Heart left ventricle (tissue), 13 donors: ENCODE measurements at regions not wholly inside any gene's neighbourhood (a gene's known extent, or its start where the extent isn't known, plus 50 kb on each side); places are given as distances from the start of the nearest gene placed in this dataset.

Experiments used
- CTCF ChIP-seq, 12 donors: fragments of 200-600 bp; sonication (generic) in 4 of 12; IDR thresholded peaks; one replicate each; pipeline versions ENCODE4 v1.5.0 to v1.8.0; 2018 to 2022; ENCODE audit warnings: antibody characterized with exemption in 12 of 12, mild to moderate bottlenecking in 5 of 12
- POLR2A ChIP-seq, 2 donors: fragments of 450-650 bp; IDR thresholded peaks; one replicate each; pipeline ENCODE4 v1.6.1; 2017; ENCODE audit warnings: antibody characterized with exemption in 2 of 2, mild to moderate bottlenecking in 2 of 2, moderate library complexity in 2 of 2
- donor health status: ischemic (EF 13 %, LVEDD 7.1; RV severe dilation, severe dysfunction).
- donor health status: DM: no; HTN: yes; CAD: no.
- donor health status: DM: no; HTN: no; CAD: no.
- donor health status: ischemic (EF 25% LVEDD 6.9; RV normal size, moderate dysfunction).
- donor health status: ischemic (EF 25% LVEDD 5.7; RV mildly dilated, moderate dysfunction).
- donor health status: ischemic (EF 35%, LVEDD 5.7; RV mildly dilated, moderate dysfunction).
- donor health status: nonischemic (EF 11% LVEDD 7.7; RV severe dilation, severe dysfunction).
- donor health status: DM: yes; HTN: yes; CAD: no.
- donor health status: PGD.
- donor health status: ischemic (EF 29% LVEDD 5.4; RV normal size, mild dysfunction).
- donor health status: nonischemic (EF 23%, LVEDD 6.1; RV moderate dilation, normal function).

DNA sequence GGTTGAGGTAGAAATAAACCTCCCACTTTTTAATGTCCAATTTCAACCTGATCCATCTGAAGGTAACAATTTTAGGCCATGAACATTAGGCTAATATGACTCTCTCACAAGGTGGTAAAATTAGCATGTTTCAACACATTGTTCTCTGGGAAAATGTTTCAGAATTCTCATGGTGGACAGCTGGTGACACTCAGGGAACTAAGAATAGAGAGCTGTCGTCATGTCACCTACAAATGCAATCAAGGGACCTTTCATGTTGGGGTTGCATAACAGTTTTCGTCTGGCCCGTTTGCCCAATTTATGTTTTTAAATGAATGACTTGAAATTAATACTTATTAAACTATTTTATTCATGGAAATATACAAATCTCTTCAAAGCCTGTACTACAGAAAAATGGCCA lies 180.7 kb upstream of the PRICKLE1 start:
- TF ChIP-seq CTCF (IDR thresholded peaks at IDR 0.05) (no peak), POLR2A (IDR thresholded peaks at IDR 0.05) (no peak)
